Smooth muscle cell (in vitro differentiated cells): ENCODE measurements at regions not wholly inside any gene's neighbourhood (a gene's known extent, or its start where the extent isn't known, plus 50 kb on each side); places are given as distances from the start of the nearest gene placed in this dataset.

Experiments used
- DNase-seq: peaks from one replicate; lab custom pipeline; 2025; ENCODE audit not compliant: unreplicated experiment; lab: John Stamatoyannopoulos, UW
- H2AFZ ChIP-seq: fragments of 200-600 bp; sonication (generic); 2 replicates; pipeline ENCODE4 v1.6.0; 2016; ENCODE audit warnings: antibody characterized with exemption, low read depth, mild to moderate bottlenecking
- H3F3A ChIP-seq: fragments of 200-600 bp; sonication (generic); 2 replicates; pipeline ENCODE4 v1.6.0; 2017; ENCODE audit warnings: antibody characterized with exemption, low read depth
- H3K27ac ChIP-seq: fragments of 200-600 bp; sonication (generic); 2 replicates; pipeline ENCODE4 v1.5.1; 2016; ENCODE audit warnings: low read depth, mild to moderate bottlenecking
- H3K27me3 ChIP-seq: fragments of 200-600 bp; sonication (generic); 2 replicates; pipeline ENCODE4 v1.6.1; 2016; ENCODE audit warnings: low read depth, mild to moderate bottlenecking
- H3K36me3 ChIP-seq: fragments of 200-600 bp; sonication (generic); 2 replicates; pipeline ENCODE4 v1.5.1; 2016; ENCODE audit warnings: low read depth
- H3K4me1 ChIP-seq: fragments of 200-600 bp; sonication (generic); 2 replicates; pipeline ENCODE4 v1.5.1; 2016; ENCODE audit warnings: low read depth
- H3K4me2 ChIP-seq: fragments of 200-600 bp; sonication (generic); 2 replicates; pipeline ENCODE4 v1.6.0; 2016; ENCODE audit warnings: mild to moderate bottlenecking
- H3K4me3 ChIP-seq: fragments of 200-600 bp; sonication (generic); 2 replicates; pipeline ENCODE4 v1.5.1; 2016; ENCODE audit warnings: mild to moderate bottlenecking
- H3K79me2 ChIP-seq: fragments of 200-600 bp; sonication (generic); 2 replicates; pipeline ENCODE4 v1.6.0; 2016; ENCODE audit warnings: low read depth, mild to moderate bottlenecking
- H3K9ac ChIP-seq: fragments of 200-600 bp; sonication (generic); 2 replicates; pipeline ENCODE4 v1.6.0; 2016; ENCODE audit warnings: low read depth
- H3K9me3 ChIP-seq: fragments of 200-600 bp; sonication (generic); replicated peaks from 2 replicates; pipeline ENCODE4 v1.5.1; 2016; ENCODE audit warnings: low read depth
- H4K20me1 ChIP-seq: fragments of 200-600 bp; sonication (generic); 2 replicates; pipeline ENCODE4 v1.6.0; 2016; ENCODE audit warnings: low read depth
- CTCF ChIP-seq: fragments of 200-600 bp; sonication (generic); IDR thresholded peaks from 2 replicates; pipeline ENCODE4 v1.5.1; 2017; ENCODE audit warnings: borderline replicate concordance, mild to moderate bottlenecking, antibody characterized with exemption; ENCODE audit not compliant: insufficient read depth, poor library complexity, severe bottlenecking
- WGBS: methylation state at CpG from one replicate; pipeline ENCODE4 v1.1.7; 2016; ENCODE audit warnings: low lambda C conversion rate; 5-methylcytosine and 5-hydroxymethylcytosine counted together

GRCh38 chr13:28566891-28567290, 72.0 kb upstream of the FLT1 start:
- H4K20me1 ChIP-seq = no peaks in the 10 kb centered on the region
- no peaks in the 10 kb centered on the region for H3K27me3 ChIP-seq
- H3K36me3 ChIP-seq = no peaks in the 10 kb centered on the region
- no peaks in the 10 kb centered on the region for H3K79me2 ChIP-seq
- H3K9me3 ChIP-seq = no peaks in the 10 kb centered on the region
- no peak overlapping the region for H3K4me2 ChIP-seq
- 90% methylated on average over 4 of the region's 4 CpGs for WGBS
- H2AFZ ChIP-seq = no peak overlapping the region
- H3K9ac ChIP-seq = no peak overlapping the region
- H3K4me1 ChIP-seq = no peaks in the 10 kb centered on the region
- DNase-seq = no peak
- H3K27ac ChIP-seq = no peak overlapping the region
- peaks cover 6% of the 10 kb centered on the region for H3F3A ChIP-seq
- TF ChIP-seq CTCF = no peak
- H3K4me3 ChIP-seq = no peak overlapping the region

- no peak for DNase-seq
- H3K4me3 ChIP-seq = no peak overlapping the region
- H3K79me2 ChIP-seq = no peaks in the 10 kb centered on the region
- TF ChIP-seq CTCF = no peak
- H3F3A ChIP-seq = peaks cover 6% of the 10 kb centered on the region
- no peaks in the 10 kb centered on the region for H4K20me1 ChIP-seq
- H3K4me2 ChIP-seq = no peak overlapping the region
- H2AFZ ChIP-seq = no peak overlapping the region
- H3K9me3 ChIP-seq = no peaks in the 10 kb centered on the region
- WGBS = 89% methylated on average over 3 of the region's 3 CpGs
- no peaks in the 10 kb centered on the region for H3K27me3 ChIP-seq
- no peaks in the 10 kb centered on the region for H3K4me1 ChIP-seq
- H3K36me3 ChIP-seq = no peaks in the 10 kb centered on the region
- H3K27ac ChIP-seq = no peak overlapping the region
- no peak overlapping the region for H3K9ac ChIP-seq
Measured at GRCh38 chr13:28566283-28566682, 71.4 kb upstream of the FLT1 start.

- Histone ChIP-seq H3K4me1 (no peaks in the 10 kb centered on the region), H3K27me3 (no peaks in the 10 kb centered on the region), H2AFZ (no peak overlapping the region), H3K36me3 (no peaks in the 10 kb centered on the region), H3K4me2 (no peak overlapping the region), H3K9me3 (no peaks in the 10 kb centered on the region), H3K4me3 (no peak overlapping the region), H3K27ac (no peak overlapping the region), H4K20me1 (no peaks in the 10 kb centered on the region), H3K9ac (no peak overlapping the region), H3K79me2 (no peaks in the 10 kb centered on the region), H3F3A (no peaks in the 10 kb centered on the region)
- WGBS = 86% methylated on average over 10 of the region's 10 CpGs
- no peak for DNase-seq
- no peak for TF ChIP-seq CTCF
Measured at GRCh38 chr13:28564030-28564429, 69.1 kb upstream of the FLT1 start.

- H3K4me2 ChIP-seq = no peak overlapping the region
- no peak for TF ChIP-seq CTCF
- no peak overlapping the region for H3K27ac ChIP-seq
- no peaks in the 10 kb centered on the region for H3K27me3 ChIP-seq
- no peak overlapping the region for H3K9ac ChIP-seq
- no peak for DNase-seq
- no peaks in the 10 kb centered on the region for H4K20me1 ChIP-seq
- 94% methylated on average over 5 of the region's 5 CpGs for WGBS
- no peaks in the 10 kb centered on the region for H3K79me2 ChIP-seq
- no peaks in the 10 kb centered on the region for H3K36me3 ChIP-seq
- no peaks in the 10 kb centered on the region for H3K9me3 ChIP-seq
- peaks cover 1% of the 10 kb centered on the region for H3K4me1 ChIP-seq
- H3K4me3 ChIP-seq = no peak overlapping the region
- no peak overlapping the region for H2AFZ ChIP-seq
- H3F3A ChIP-seq = no peaks in the 10 kb centered on the region
Measured at GRCh38 chr13:28563609-28564008, 68.7 kb upstream of the FLT1 start.
